Brain microvascular endothelial cell (primary cell): ENCODE measurements at regions not wholly inside any gene's neighbourhood (a gene's known extent, or its start where the extent isn't known, plus 50 kb on each side); places are given as distances from the start of the nearest gene placed in this dataset.

Source experiments
- DNase-seq: peaks from one replicate; pipeline ENCODE4 v3.0.0-alpha.2; 2020
- H3K27ac ChIP-seq: fragments of 250-450 bp; sonication (Bioruptor Pico); 2 replicates; pipeline ENCODE4 v1.5.1; 2020; ENCODE audit warnings: mild to moderate bottlenecking, moderate library complexity
- H3K27me3 ChIP-seq: fragments of 250-450 bp; sonication (Bioruptor Pico); replicated peaks from 2 replicates; pipeline ENCODE4 v1.5.1; 2020; ENCODE audit warnings: mild to moderate bottlenecking
- H3K36me3 ChIP-seq: fragments of 250-450 bp; sonication (Bioruptor Pico); replicated peaks from 2 replicates; pipeline ENCODE4 v1.5.1; 2020; ENCODE audit warnings: mild to moderate bottlenecking
- H3K4me3 ChIP-seq: 2 replicates; pipeline ENCODE4 v1.5.1; 2011; ENCODE audit warnings: low read depth, mild to moderate bottlenecking, control low read depth, low read length, moderate library complexity
- CTCF ChIP-seq: IDR thresholded peaks from 2 replicates; pipeline ENCODE4 v1.5.1; 2011; ENCODE audit warnings: low read depth, mild to moderate bottlenecking, moderate library complexity, low read length, control low read depth, inconsistent platforms; ENCODE audit errors: missing control alignments
- in situ Hi-C: cut with HindIII; loops from 2 replicates; pipeline ENCODE4 v1.10.0; 2017; ENCODE audit warnings: low sequenced_read_pairs, low pct_ligation_motif_present

DNA sequence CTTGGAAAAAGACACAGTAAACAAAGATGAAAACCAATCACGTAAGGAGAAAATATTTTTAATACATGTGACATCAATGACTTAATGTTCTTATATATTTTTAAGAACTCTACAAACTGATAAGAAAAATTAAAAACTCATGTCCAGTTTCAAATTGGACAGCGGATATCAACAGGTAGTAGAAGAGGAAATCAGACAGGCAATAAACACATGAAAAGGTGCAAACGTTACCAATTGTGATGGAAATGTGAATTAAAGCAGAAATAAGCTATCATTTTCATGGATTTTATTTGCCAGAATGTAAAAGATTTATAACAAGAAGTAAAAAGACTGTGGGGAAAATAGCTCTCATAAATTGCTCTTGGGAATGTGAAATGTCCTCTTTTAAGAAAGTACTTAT, 382.3 kb downstream of the DLEU7 start:
- Histone ChIP-seq H3K27me3 (no peaks in the 10 kb centered on the region), H3K27ac (no peak overlapping the region), H3K4me3 (no peak overlapping the region), H3K36me3 (no peaks in the 10 kb centered on the region)
- no peak for DNase-seq
- no peak for TF ChIP-seq CTCF
- in situ Hi-C loops, result no loop called here

DNA sequence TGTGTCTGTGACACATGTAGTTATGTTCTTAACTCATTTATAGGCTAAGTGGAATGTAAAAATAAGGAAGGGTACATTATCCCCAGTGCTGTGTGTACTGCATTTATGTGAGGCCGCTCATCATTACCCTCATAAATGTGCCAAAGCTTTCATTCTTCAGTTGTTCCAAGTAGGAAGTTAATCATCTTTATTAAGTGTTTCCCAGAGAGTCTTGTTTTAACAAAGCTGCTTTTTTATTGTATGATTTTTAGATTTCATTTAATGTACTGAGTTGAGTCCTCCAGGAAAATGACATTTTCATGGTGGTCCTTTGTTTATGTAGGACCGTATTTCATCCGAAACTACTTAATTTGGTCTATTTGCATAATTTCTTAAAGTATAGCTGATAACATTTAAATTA, 379.8 kb downstream of the DLEU7 start:
- no peak overlapping the region for H3K4me3 ChIP-seq
- no peaks in the 10 kb centered on the region for H3K36me3 ChIP-seq
- in situ Hi-C loops, result no loop called here
- no peak for TF ChIP-seq CTCF
- no peak for DNase-seq
- no peak overlapping the region for H3K27ac ChIP-seq
- no peaks in the 10 kb centered on the region for H3K27me3 ChIP-seq

- H3K27ac ChIP-seq, result no peak overlapping the region
- no peak for TF ChIP-seq CTCF
- no peaks in the 10 kb centered on the region for H3K27me3 ChIP-seq
- H3K36me3 ChIP-seq, result no peaks in the 10 kb centered on the region
- no peak overlapping the region for H3K4me3 ChIP-seq
- no peak for DNase-seq
- in situ Hi-C loops, result no loop called here
Measured at GRCh38 chr13:50464349-50465251, 378.9 kb downstream of the DLEU7 start.

DNA sequence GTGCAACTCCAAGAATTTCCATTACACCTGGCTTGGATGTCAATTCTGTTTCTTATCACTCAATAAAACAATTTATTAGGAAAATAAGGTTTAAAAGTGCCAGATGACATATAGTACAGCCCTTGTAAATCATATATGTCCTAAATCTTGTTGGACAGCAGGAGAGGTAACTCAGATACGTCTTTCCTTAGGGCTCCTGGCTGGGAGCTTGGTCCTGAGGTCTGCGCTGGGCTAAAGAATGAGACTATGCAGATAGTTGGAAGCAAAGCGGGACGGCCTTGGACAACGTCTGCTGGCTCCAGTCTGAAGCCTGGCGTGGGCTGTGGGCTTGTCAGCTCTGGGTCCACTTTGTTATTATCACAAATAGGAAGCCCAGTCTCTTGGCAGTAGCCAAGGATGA, 377.0 kb downstream of the DLEU7 start:
- Histone ChIP-seq H3K4me3 (no peak overlapping the region), H3K36me3 (no peaks in the 10 kb centered on the region), H3K27ac (no peak overlapping the region), H3K27me3 (no peaks in the 10 kb centered on the region)
- in situ Hi-C loops, result no loop called here
- DNase-seq, result no peak
- no peak for TF ChIP-seq CTCF

DNA sequence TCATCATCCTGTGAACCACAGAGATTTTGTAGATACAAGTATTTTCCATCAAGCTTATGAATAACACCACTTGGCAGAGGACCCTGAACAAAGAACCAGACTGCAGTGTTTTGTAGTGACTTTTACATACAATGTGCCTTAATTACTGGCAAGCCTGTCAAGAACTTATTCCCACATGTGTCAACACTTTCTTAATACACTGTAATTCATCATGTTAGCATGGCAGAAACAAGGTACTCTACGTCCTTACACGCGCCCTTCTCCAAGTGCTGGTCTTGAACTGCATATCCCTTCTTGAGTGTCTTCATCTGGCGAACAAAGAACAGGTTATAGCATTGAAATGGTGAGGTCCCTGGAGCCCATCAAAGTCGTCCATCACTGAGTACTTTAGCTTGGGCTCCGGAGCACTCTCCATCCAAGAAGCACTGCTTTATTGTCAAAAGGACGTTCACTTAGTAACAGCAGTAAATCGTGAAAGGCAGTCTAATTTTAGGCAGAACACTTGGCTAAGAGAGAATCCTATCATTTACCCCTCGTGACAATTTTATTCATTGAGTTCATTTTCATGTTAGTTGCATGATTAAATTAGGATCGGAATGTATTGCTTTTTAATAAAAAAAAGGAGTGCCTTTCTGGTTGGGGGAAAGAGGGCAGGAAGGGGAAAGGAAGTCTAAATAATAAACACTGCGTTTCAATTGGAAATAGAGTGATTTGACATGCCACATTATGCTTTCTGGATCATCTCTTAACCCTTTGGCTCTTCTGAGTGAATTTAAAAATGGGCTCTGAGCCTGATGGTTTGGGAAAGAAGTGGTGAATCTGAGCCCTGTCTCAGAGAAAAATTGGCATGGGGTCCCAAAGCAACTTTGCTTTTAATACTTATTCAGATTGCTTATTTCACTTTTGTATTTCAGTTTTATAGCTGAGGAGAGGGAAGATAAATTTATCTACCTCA, 376.1 kb downstream of the DLEU7 start:
- no peak for TF ChIP-seq CTCF
- Histone ChIP-seq H3K36me3 (no peaks in the 10 kb centered on the region), H3K4me3 (no peak overlapping the region), H3K27me3 (no peaks in the 10 kb centered on the region), H3K27ac (no peak overlapping the region)
- in situ Hi-C loops, result no loop called here
- no peak for DNase-seq
